GM23338 (cell line): ENCODE measurements at regions not wholly inside any gene's neighbourhood (a gene's known extent, or its start where the extent isn't known, plus 50 kb on each side); places are given as distances from the start of the nearest gene placed in this dataset.
A peak's percentile ranks its signal among the peaks of the same experiment; 100 is the strongest.

Source experiments
- ATAC-seq: fragments of 200-7000 bp; cut with Tn5 transposase; 3 replicates; pipeline ENCODE4 v1.9.1; 2020
- DNase-seq: peaks from one replicate; pipeline ENCODE4 v3.0.0-alpha.2; 2015; ENCODE audit warnings: low spot score
- H2AFZ ChIP-seq: fragments of 200-600 bp; sonication (generic); 2 replicates; pipeline ENCODE4 v1.8.0; 2016; ENCODE audit warnings: antibody characterized with exemption, mild to moderate bottlenecking, moderate library complexity
- H3F3A ChIP-seq: fragments of 200-600 bp; sonication (generic); replicated peaks from 2 replicates; pipeline ENCODE4 v1.8.0; 2017; ENCODE audit warnings: antibody characterized with exemption, mixed run types, low read depth
- H3K27ac ChIP-seq: fragments of 200-600 bp; sonication (generic); 2 replicates; pipeline ENCODE4 v1.6.1; 2016; ENCODE audit warnings: low read depth
- H3K27me3 ChIP-seq: fragments of 200-600 bp; sonication (generic); 2 replicates; pipeline ENCODE4 v1.8.0; 2016; ENCODE audit warnings: mild to moderate bottlenecking, mixed run types, moderate library complexity; ENCODE audit not compliant: insufficient read depth
- H3K36me3 ChIP-seq: fragments of 200-600 bp; sonication (generic); 2 replicates; pipeline ENCODE4 v1.8.0; 2016; ENCODE audit warnings: mild to moderate bottlenecking; ENCODE audit not compliant: insufficient read depth
- H3K4me1 ChIP-seq: fragments of 200-600 bp; sonication (generic); 2 replicates; pipeline ENCODE4 v1.8.0; 2016; ENCODE audit warnings: mild to moderate bottlenecking, moderate library complexity; ENCODE audit not compliant: insufficient read depth
- H3K4me2 ChIP-seq: fragments of 200-600 bp; sonication (generic); 2 replicates; pipeline ENCODE4 v1.7.1; 2017; ENCODE audit warnings: mixed run types
- H3K4me3 ChIP-seq: fragments of 200-600 bp; sonication (generic); 2 replicates; pipeline ENCODE4 v1.6.1; 2016; ENCODE audit warnings: mixed run types
- H3K79me2 ChIP-seq: fragments of 200-600 bp; sonication (generic); replicated peaks from 2 replicates; pipeline ENCODE4 v1.8.0; 2017; ENCODE audit warnings: mild to moderate bottlenecking; ENCODE audit not compliant: insufficient read depth
- H3K9me2 ChIP-seq: fragments of 200-600 bp; sonication (generic); 2 replicates; pipeline ENCODE4 v1.8.0; 2017; ENCODE audit not compliant: insufficient read depth
- H4K20me1 ChIP-seq: fragments of 200-600 bp; sonication (generic); replicated peaks from 2 replicates; pipeline ENCODE4 v1.8.0; 2017; ENCODE audit warnings: mild to moderate bottlenecking; ENCODE audit not compliant: insufficient read depth
- H3K27ac Mint-ChIP-seq: 2 replicates; pipeline ENCODE4 v1.8.0; 2020; ENCODE audit warnings: inconsistent platforms, mild to moderate bottlenecking, moderate library complexity, mixed read lengths
- H3K27me3 Mint-ChIP-seq: 3 replicates; pipeline ENCODE4 v1.8.0; 2022; ENCODE audit warnings: low read depth, mild to moderate bottlenecking, moderate library complexity, mixed read lengths, inconsistent platforms; ENCODE audit not compliant: insufficient read depth, poor library complexity
- H3K36me3 Mint-ChIP-seq: 3 replicates; pipeline ENCODE4 v1.8.0; 2021; ENCODE audit warnings: low read depth, mild to moderate bottlenecking, inconsistent platforms, moderate library complexity, mixed read lengths
- H3K4me1 Mint-ChIP-seq: 3 replicates; pipeline ENCODE4 v1.8.0; 2020; ENCODE audit warnings: mild to moderate bottlenecking, inconsistent platforms, mixed read lengths
- H3K4me3 Mint-ChIP-seq: 3 replicates; pipeline ENCODE4 v1.8.0; 2021; ENCODE audit warnings: moderate library complexity, mild to moderate bottlenecking, inconsistent platforms, mixed read lengths
- H3K9me3 Mint-ChIP-seq: 3 replicates; pipeline ENCODE4 v1.8.0; 2020; ENCODE audit warnings: moderate library complexity, mild to moderate bottlenecking, inconsistent platforms, mixed read lengths
- CREB1 ChIP-seq: fragments of 250-450 bp; sonication (Bioruptor Pico); IDR thresholded peaks from 2 replicates; pipeline ENCODE4 v1.5.0; 2020; ENCODE audit warnings: low read depth, mild to moderate bottlenecking, moderate library complexity
- CTCF ChIP-seq, 2 experiments: fragments of 200-600 bp in 1 of 2; sonication (generic) in 1 of 2; conservative IDR thresholded peaks; 2 replicates each; pipeline versions ENCODE4 v1.5.1 to v1.6.1; 2016 to 2017; ENCODE audit warnings: antibody characterized with exemption in 2 of 2, low read depth in 2 of 2, mild to moderate bottlenecking in 2 of 2, moderate library complexity in 1 of 2
- ETS1 ChIP-seq: IDR thresholded peaks from 2 replicates; pipeline ENCODE4 v1.6.1; 2016; ENCODE audit warnings: antibody characterized with exemption
- EZH2 ChIP-seq: fragments of 200-600 bp; sonication (generic); IDR thresholded peaks from one replicate; pipeline ENCODE4 v1.8.0; 2017; ENCODE audit warnings: antibody characterized with exemption, mild to moderate bottlenecking, low read depth; ENCODE audit not compliant: unreplicated experiment
- EZH2phosphoT487 ChIP-seq: fragments of 200-600 bp; sonication (generic); IDR thresholded peaks from one replicate; pipeline ENCODE4 v1.8.1; 2018; ENCODE audit warnings: antibody characterized with exemption; ENCODE audit not compliant: unreplicated experiment
- JUNB ChIP-seq: IDR thresholded peaks from one replicate; pipeline ENCODE4 v1.6.1; 2016; ENCODE audit warnings: antibody characterized with exemption; ENCODE audit not compliant: unreplicated experiment
- NANOG ChIP-seq: IDR thresholded peaks from 2 replicates; pipeline ENCODE4 v1.6.1; 2016; ENCODE audit warnings: antibody characterized with exemption, borderline replicate concordance
- POLR2AphosphoS5 ChIP-seq: IDR thresholded peaks from 2 replicates; pipeline ENCODE4 v1.6.1; 2016; ENCODE audit warnings: antibody characterized with exemption, low read depth
- REST ChIP-seq: IDR thresholded peaks from one replicate; pipeline ENCODE4 v1.6.1; 2018; ENCODE audit warnings: antibody characterized with exemption; ENCODE audit not compliant: unreplicated experiment
- STAT1 ChIP-seq: IDR thresholded peaks from one replicate; pipeline ENCODE4 v1.6.1; 2016; ENCODE audit warnings: antibody characterized with exemption; ENCODE audit not compliant: unreplicated experiment
- ZNF114 ChIP-seq: fragments of 250-450 bp; sonication (Bioruptor Pico); IDR thresholded peaks from 2 replicates; pipeline ENCODE4 v1.5.0; 2020; ENCODE audit warnings: mild to moderate bottlenecking, moderate library complexity
- ZNF331 ChIP-seq: fragments of 250-450 bp; sonication (Bioruptor Pico); IDR thresholded peaks from 2 replicates; pipeline ENCODE4 v1.5.0; 2020; ENCODE audit warnings: low read depth, mild to moderate bottlenecking, moderate library complexity
- ZNF462 ChIP-seq: fragments of 250-450 bp; sonication (Bioruptor Pico); IDR thresholded peaks from 2 replicates; pipeline ENCODE4 v1.5.0; 2020; ENCODE audit warnings: mild to moderate bottlenecking, moderate library complexity

GRCh38 chr5:68074633-68075032, 140.9 kb upstream of the PIK3R1 start:
- DNase-seq (no peak), ATAC-seq (0 out of 3 replicates have a peak, but pooled peaks have one; percentile 34)
- Histone ChIP-seq H3K27ac (no peak overlapping the region), H4K20me1 (no peaks in the 10 kb centered on the region), H3K4me1 (no peaks in the 10 kb centered on the region), H3K4me2 (no peak overlapping the region), H3F3A (no peaks in the 10 kb centered on the region), H3K27me3 (no peaks in the 10 kb centered on the region), H3K4me3 (no peak overlapping the region), H3K9me2 (no peaks in the 10 kb centered on the region), H3K79me2 (no peaks in the 10 kb centered on the region), H2AFZ (no peak overlapping the region), H3K36me3 (no peaks in the 10 kb centered on the region)
- H3K9me3 Mint-ChIP-seq, result no peaks in the 10 kb centered on the region; the same call in 2 of the 3 replicates
- H3K27me3 Mint-ChIP-seq, result no peaks in the 10 kb centered on the region
- no peak overlapping the region for H3K4me3 Mint-ChIP-seq
- TF ChIP-seq ETS1, result no peak
- TF ChIP-seq CREB1 (CRISPR knock-in tag), result no peak
- no peak for TF ChIP-seq ZNF331 (CRISPR knock-in tag)
- TF ChIP-seq ZNF114 (CRISPR knock-in tag), result no peak
- no peak for TF ChIP-seq EZH2
- no peak for TF ChIP-seq ZNF462 (CRISPR knock-in tag)
- no peak for TF ChIP-seq EZH2phosphoT487
- TF ChIP-seq STAT1, result no peak
- TF ChIP-seq JUNB, result no peak
- no peak for TF ChIP-seq NANOG
- no peak for TF ChIP-seq CTCF (conservative IDR thresholded peaks at IDR 0.05; ENCODE audit: low read depth in 2 of 2)
- no peak for TF ChIP-seq POLR2AphosphoS5
- no peak for TF ChIP-seq REST
- no peaks in the 10 kb centered on the region for H3K4me1 Mint-ChIP-seq
- no peak overlapping the region for H3K27ac Mint-ChIP-seq
- H3K36me3 Mint-ChIP-seq, result no peaks in the 10 kb centered on the region
